MM.1S (cell line): ENCODE measurements at regions not wholly inside any gene's neighbourhood (a gene's known extent, or its start where the extent isn't known, plus 50 kb on each side); places are given as distances from the start of the nearest gene placed in this dataset.

Experiments
- DNase-seq: peaks from one replicate; pipeline ENCODE4 v3.0.0-alpha.2; 2015
- H2AFZ ChIP-seq: fragments of 300-600 bp; sonication (generic); 2 replicates; pipeline ENCODE4 v1.6.0; 2016; ENCODE audit warnings: antibody characterized with exemption, low read length
- H3F3A ChIP-seq: fragments of 300-600 bp; sonication (generic); 2 replicates; pipeline ENCODE4 v1.6.1; 2016; ENCODE audit warnings: mild to moderate bottlenecking, antibody characterized with exemption, low read length, moderate library complexity, mixed read lengths; ENCODE audit not compliant: insufficient read depth
- H3K27ac ChIP-seq: fragments of 300-600 bp; sonication (generic); 2 replicates; pipeline ENCODE4 v1.5.1; 2016; ENCODE audit warnings: mild to moderate bottlenecking, low read length
- H3K27me3 ChIP-seq: fragments of 300-600 bp; sonication (generic); replicated peaks from 2 replicates; pipeline ENCODE4 v1.6.0; 2016; ENCODE audit warnings: low read length; ENCODE audit not compliant: insufficient read depth
- H3K36me3 ChIP-seq: fragments of 300-600 bp; sonication (generic); replicated peaks from 2 replicates; pipeline ENCODE4 v1.6.1; 2016; ENCODE audit warnings: mild to moderate bottlenecking, low read length, mixed read lengths; ENCODE audit not compliant: insufficient read depth
- H3K4me1 ChIP-seq: fragments of 300-600 bp; sonication (generic); 2 replicates; pipeline ENCODE4 v1.6.1; 2016; ENCODE audit warnings: low read length, mixed read lengths
- H3K4me2 ChIP-seq: fragments of 300-600 bp; sonication (generic); 2 replicates; pipeline ENCODE4 v1.6.0; 2016; ENCODE audit warnings: low read depth, low read length
- H3K4me3 ChIP-seq: fragments of 300-600 bp; sonication (generic); 2 replicates; pipeline ENCODE4 v1.5.1; 2016; ENCODE audit warnings: low read length, mixed read lengths
- H3K79me2 ChIP-seq: fragments of 300-600 bp; sonication (generic); 2 replicates; pipeline ENCODE4 v1.6.1; 2016; ENCODE audit warnings: mixed run types, low read length, mixed read lengths
- H3K9ac ChIP-seq: fragments of 300-600 bp; sonication (generic); 2 replicates; pipeline ENCODE4 v1.6.1; 2016; ENCODE audit warnings: low read length, mixed read lengths
- H3K9me2 ChIP-seq: fragments of 300-600 bp; sonication (generic); replicated peaks from 2 replicates; pipeline ENCODE4 v1.6.1; 2016; ENCODE audit warnings: mild to moderate bottlenecking, low read length, mixed read lengths; ENCODE audit not compliant: insufficient read depth
- H3K9me3 ChIP-seq: fragments of 300-600 bp; sonication (generic); replicated peaks from 2 replicates; pipeline ENCODE4 v1.6.1; 2016; ENCODE audit warnings: mild to moderate bottlenecking, low read length, mixed read lengths; ENCODE audit not compliant: insufficient read depth
- H4K20me1 ChIP-seq: fragments of 300-600 bp; sonication (generic); 2 replicates; pipeline ENCODE4 v1.6.1; 2016; ENCODE audit warnings: mild to moderate bottlenecking, low read length, moderate library complexity, mixed read lengths; ENCODE audit not compliant: insufficient read depth
- CTCF ChIP-seq: fragments of 300-600 bp; sonication (generic); IDR thresholded peaks from 2 replicates; pipeline ENCODE4 v1.5.1; 2016; ENCODE audit warnings: antibody characterized with exemption, low read length, mixed read lengths
- EZH2 ChIP-seq: fragments of 300-600 bp; sonication (generic); optimal IDR thresholded peaks from 2 replicates; pipeline ENCODE3; 2017; ENCODE audit warnings: low read depth, mild to moderate bottlenecking, antibody characterized with exemption, low read length, mixed read lengths
- EZH2phosphoT487 ChIP-seq: fragments of 300-600 bp; sonication (generic); IDR thresholded peaks from 2 replicates; pipeline ENCODE4 v1.6.1; 2018; ENCODE audit warnings: antibody characterized with exemption, low read length

GRCh38 chr18:78074400-78075020 is 824.9 kb downstream of the GALR1 start:
- Histone ChIP-seq H3K4me1 (no peaks in the 10 kb centered on the region), H3K27ac (no peak overlapping the region), H3K4me2 (no peak overlapping the region), H3K79me2 (no peaks in the 10 kb centered on the region), H3K4me3 (no peak overlapping the region), H3K9ac (no peak overlapping the region), H3K27me3 (no peaks in the 10 kb centered on the region), H3F3A (no peaks in the 10 kb centered on the region), H4K20me1 (no peaks in the 10 kb centered on the region), H3K9me2 (no peaks in the 10 kb centered on the region), H3K9me3 (no peaks in the 10 kb centered on the region), H2AFZ (no peak overlapping the region), H3K36me3 (no peaks in the 10 kb centered on the region)
- no peak for TF ChIP-seq EZH2phosphoT487
- no peak for DNase-seq

GRCh38 chr18:78080081-78080480 is 830.4 kb downstream of the GALR1 start:
- no peaks in the 10 kb centered on the region for H4K20me1 ChIP-seq
- no peaks in the 10 kb centered on the region for H3K36me3 ChIP-seq
- H3K27me3 ChIP-seq: no peaks in the 10 kb centered on the region
- H3K27ac ChIP-seq: no peak overlapping the region
- no peaks in the 10 kb centered on the region for H3K9me3 ChIP-seq
- no peak overlapping the region for H2AFZ ChIP-seq
- no peak overlapping the region for H3K9ac ChIP-seq
- H3K4me3 ChIP-seq: no peak overlapping the region
- no peak overlapping the region for H3K4me2 ChIP-seq
- H3K9me2 ChIP-seq: no peaks in the 10 kb centered on the region
- no peaks in the 10 kb centered on the region for H3K79me2 ChIP-seq
- no peaks in the 10 kb centered on the region for H3K4me1 ChIP-seq
- no peak for DNase-seq
- H3F3A ChIP-seq: no peaks in the 10 kb centered on the region
- TF ChIP-seq CTCF: no peak
- no peak for TF ChIP-seq EZH2
- no peak for TF ChIP-seq EZH2phosphoT487

- TF ChIP-seq EZH2phosphoT487: no peak
- TF ChIP-seq EZH2: no peak
- no peak for TF ChIP-seq CTCF
- no peaks in the 10 kb centered on the region for H3K79me2 ChIP-seq
- no peaks in the 10 kb centered on the region for H3K27me3 ChIP-seq
- no peaks in the 10 kb centered on the region for H3K9me2 ChIP-seq
- H3K9ac ChIP-seq: no peak overlapping the region
- H3K4me1 ChIP-seq: no peaks in the 10 kb centered on the region
- no peaks in the 10 kb centered on the region for H3K36me3 ChIP-seq
- H4K20me1 ChIP-seq: no peaks in the 10 kb centered on the region
- H3K4me3 ChIP-seq: no peak overlapping the region
- H3K27ac ChIP-seq: no peak overlapping the region
- no peak overlapping the region for H2AFZ ChIP-seq
- no peak for DNase-seq
- no peak overlapping the region for H3K4me2 ChIP-seq
- H3K9me3 ChIP-seq: no peaks in the 10 kb centered on the region
- H3F3A ChIP-seq: no peaks in the 10 kb centered on the region
Observed at GRCh38 chr18:78080761-78081160, 831.1 kb downstream of the GALR1 start.

GRCh38 chr18:78082816-78083215 is 833.2 kb downstream of the GALR1 start:
- Histone ChIP-seq H2AFZ (no peak overlapping the region), H3K4me2 (no peak overlapping the region), H3K27me3 (no peaks in the 10 kb centered on the region), H4K20me1 (no peaks in the 10 kb centered on the region), H3K9ac (no peak overlapping the region), H3K9me3 (no peaks in the 10 kb centered on the region), H3K4me3 (no peak overlapping the region), H3F3A (no peaks in the 10 kb centered on the region), H3K27ac (no peak overlapping the region), H3K36me3 (no peaks in the 10 kb centered on the region), H3K79me2 (no peaks in the 10 kb centered on the region), H3K4me1 (no peaks in the 10 kb centered on the region), H3K9me2 (no peaks in the 10 kb centered on the region)
- DNase-seq: no peak
- TF ChIP-seq CTCF: no peak
- TF ChIP-seq EZH2: no peak
- no peak for TF ChIP-seq EZH2phosphoT487
